PFSK-1 (cell line): ENCODE measurements at regions not wholly inside any gene's neighbourhood (a gene's known extent, or its start where the extent isn't known, plus 50 kb on each side); places are given as distances from the start of the nearest gene placed in this dataset.

Experiments
- FOXP2 ChIP-seq: optimal IDR thresholded peaks from 2 replicates; pipeline ENCODE3; 2011; ENCODE audit warnings: borderline replicate concordance, control low read depth, inconsistent platforms; ENCODE audit not compliant: insufficient read depth; ENCODE audit errors: extremely low read length, extremely low read depth
- POLR2AphosphoS5 ChIP-seq: IDR thresholded peaks from 2 replicates; pipeline ENCODE4 v1.6.1; 2012; ENCODE audit warnings: low read depth, mild to moderate bottlenecking, control low read depth, low read length, moderate library complexity
- REST ChIP-seq, 2 experiments: IDR thresholded peaks; 2 replicates each; pipeline versions ENCODE4 v1.6.1 to v1.8.0; 2011 to 2012; ENCODE audit warnings: low read depth in 2 of 2, low read length in 2 of 2, control low read depth in 1 of 2, inconsistent platforms in 1 of 2, mild to moderate bottlenecking in 1 of 2, moderate library complexity in 1 of 2; ENCODE audit not compliant: insufficient read depth in 1 of 2
- SIN3A ChIP-seq: IDR thresholded peaks from 2 replicates; pipeline ENCODE4 v1.6.1; 2012; ENCODE audit warnings: mild to moderate bottlenecking, low read length, moderate library complexity, borderline replicate concordance; ENCODE audit not compliant: insufficient read depth
- TAF1 ChIP-seq: IDR thresholded peaks from 2 replicates; pipeline ENCODE4 v1.6.1; 2012; ENCODE audit warnings: low read length, control low read depth, borderline replicate concordance; ENCODE audit not compliant: insufficient read depth

- TF ChIP-seq FOXP2 (no peak), POLR2AphosphoS5 (no peak), SIN3A (no peak), TAF1 (no peak), REST (IDR thresholded peaks at IDR 0.05; ENCODE audit: insufficient read depth in 1 of 2, low read depth in 2 of 2, low read length in 2 of 2) (no peak)
These were observed 529.0 kb upstream of the NECTIN3 start for GRCh38 chr3:110542552-110543150.

- TF ChIP-seq FOXP2 (no peak), TAF1 (no peak), SIN3A (no peak), REST (IDR thresholded peaks at IDR 0.05; ENCODE audit: insufficient read depth in 1 of 2, low read depth in 2 of 2, low read length in 2 of 2) (no peak), POLR2AphosphoS5 (no peak)
These were observed 526.9 kb upstream of the NECTIN3 start for GRCh38 chr3:110544730-110545129.

GRCh38 chr3:110550511-110550910 lies 521.1 kb upstream of the NECTIN3 start:
- TF ChIP-seq SIN3A, result no peak
- TF ChIP-seq FOXP2, result no peak
- TF ChIP-seq REST (IDR thresholded peaks at IDR 0.05; ENCODE audit: insufficient read depth in 1 of 2, low read depth in 2 of 2, low read length in 2 of 2), result no peak
- no peak for TF ChIP-seq TAF1
- no peak for TF ChIP-seq POLR2AphosphoS5

- no peak for TF ChIP-seq SIN3A
- no peak for TF ChIP-seq TAF1
- no peak for TF ChIP-seq REST (IDR thresholded peaks at IDR 0.05; ENCODE audit: insufficient read depth in 1 of 2, low read depth in 2 of 2, low read length in 2 of 2)
- TF ChIP-seq FOXP2, result no peak
- no peak for TF ChIP-seq POLR2AphosphoS5
These were observed 509.0 kb upstream of the NECTIN3 start for GRCh38 chr3:110562621-110563020.
